Astrocyte (in vitro differentiated cells and primary cell): ENCODE measurements at regions not wholly inside any gene's neighbourhood (a gene's known extent, or its start where the extent isn't known, plus 50 kb on each side); places are given as distances from the start of the nearest gene placed in this dataset.

Experiments used
- EZH2 ChIP-seq: IDR thresholded peaks from 2 replicates; pipeline ENCODE4 v1.6.1; 2012; ENCODE audit warnings: mild to moderate bottlenecking, low read length, inconsistent platforms; ENCODE audit not compliant: insufficient read depth
- TF ChIP-seq, protein P1 (sequence below): IDR thresholded peaks from 2 replicates; pipeline ENCODE4 v1.5.1; 2011; ENCODE audit warnings: low read depth, mild to moderate bottlenecking, inconsistent platforms, low read length, moderate library complexity; ENCODE audit not compliant: insufficient read depth

- TF ChIP-seq, protein P1, sequence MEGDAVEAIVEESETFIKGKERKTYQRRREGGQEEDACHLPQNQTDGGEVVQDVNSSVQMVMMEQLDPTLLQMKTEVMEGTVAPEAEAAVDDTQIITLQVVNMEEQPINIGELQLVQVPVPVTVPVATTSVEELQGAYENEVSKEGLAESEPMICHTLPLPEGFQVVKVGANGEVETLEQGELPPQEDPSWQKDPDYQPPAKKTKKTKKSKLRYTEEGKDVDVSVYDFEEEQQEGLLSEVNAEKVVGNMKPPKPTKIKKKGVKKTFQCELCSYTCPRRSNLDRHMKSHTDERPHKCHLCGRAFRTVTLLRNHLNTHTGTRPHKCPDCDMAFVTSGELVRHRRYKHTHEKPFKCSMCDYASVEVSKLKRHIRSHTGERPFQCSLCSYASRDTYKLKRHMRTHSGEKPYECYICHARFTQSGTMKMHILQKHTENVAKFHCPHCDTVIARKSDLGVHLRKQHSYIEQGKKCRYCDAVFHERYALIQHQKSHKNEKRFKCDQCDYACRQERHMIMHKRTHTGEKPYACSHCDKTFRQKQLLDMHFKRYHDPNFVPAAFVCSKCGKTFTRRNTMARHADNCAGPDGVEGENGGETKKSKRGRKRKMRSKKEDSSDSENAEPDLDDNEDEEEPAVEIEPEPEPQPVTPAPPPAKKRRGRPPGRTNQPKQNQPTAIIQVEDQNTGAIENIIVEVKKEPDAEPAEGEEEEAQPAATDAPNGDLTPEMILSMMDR: no peak
- no peak for TF ChIP-seq EZH2
These were observed 196.1 kb upstream of the CDKN3 start for GRCh38 chr14:54200726-54201125.
